Spleen (tissue), 11 donors: ENCODE measurements at regions not wholly inside any gene's neighbourhood (a gene's known extent, or its start where the extent isn't known, plus 50 kb on each side); places are given as distances from the start of the nearest gene placed in this dataset.

Experiments used
- DNase-seq: peaks from one replicate; pipeline ENCODE4 v3.0.0-alpha.2; 2020
- H3K27ac ChIP-seq, 8 donors: fragments of 200-600 bp; sonication (generic) in 7 of 8; 1 replicate in 4 of 8; 2 replicates in 4 of 8; pipeline versions ENCODE4 v1.5.0 to v1.8.0; 2016 to 2021; ENCODE audit warnings: inconsistent platforms in 4 of 8, mild to moderate bottlenecking in 4 of 8, moderate library complexity in 1 of 8
- H3K27me3 ChIP-seq, 7 donors: fragments of 200-600 bp; sonication (generic) in 6 of 7; replicated peaks in 1 of 7; 1 replicate in 4 of 7; 2 replicates in 3 of 7; pipeline versions ENCODE4 v1.5.0 to v1.8.0; 2016 to 2021; ENCODE audit warnings: inconsistent platforms in 3 of 7, mild to moderate bottlenecking in 1 of 7
- H3K36me3 ChIP-seq, 6 donors: fragments of 200-600 bp; sonication (generic) in 5 of 6; 1 replicate in 4 of 6; 2 replicates in 2 of 6; pipeline versions ENCODE4 v1.5.0 to v1.8.0; 2016 to 2021; ENCODE audit warnings: inconsistent platforms in 2 of 6
- H3K4me1 ChIP-seq, 6 donors: fragments of 200-600 bp; sonication (generic) in 5 of 6; 1 replicate in 3 of 6; 2 replicates in 3 of 6; pipeline versions ENCODE4 v1.5.0 to v1.8.0; 2016 to 2021; ENCODE audit warnings: inconsistent platforms in 3 of 6
- H3K4me3 ChIP-seq, 8 donors: fragments of 200-600 bp; sonication (generic) in 7 of 8; 1 replicate in 4 of 8; 2 replicates in 4 of 8; pipeline versions ENCODE4 v1.5.0 to v1.8.0; 2016 to 2021; ENCODE audit warnings: inconsistent platforms in 4 of 8, mild to moderate bottlenecking in 4 of 8, moderate library complexity in 2 of 8
- H3K9me3 ChIP-seq, 8 donors: fragments of 200-600 bp; sonication (generic) in 7 of 8; 1 replicate in 4 of 8; 2 replicates in 4 of 8; pipeline versions ENCODE4 v1.5.0 to v1.8.0; 2016 to 2021; ENCODE audit warnings: inconsistent platforms in 4 of 8
- POLR2A ChIP-seq, 3 donors: fragments of 450-650 bp; IDR thresholded peaks; one replicate each; pipeline ENCODE4 v1.5.1; 2017; ENCODE audit warnings: antibody characterized with exemption in 3 of 3, mild to moderate bottlenecking in 1 of 3
- POLR2AphosphoS5 ChIP-seq, 3 donors: sonication (generic); formaldehyde crosslinking; IDR thresholded peaks; one replicate each; pipeline ENCODE4 v1.5.1; 2017; ENCODE audit warnings: antibody characterized with exemption in 3 of 3
- WGBS, 5 donors: extraction: QIAGEN DNeasy Blood & Tissue Kit in 3 of 5; methylation state at CpG; one replicate each; pipeline versions ENCODE4 v1.1.5 to v1.1.7; 2013 to 2018; 5-methylcytosine and 5-hydroxymethylcytosine counted together
- intact Hi-C: fragments of 100-400 bp; cut with DNase I; formaldehyde crosslinking; loops from one replicate; pipeline ENCODE4 v1.15.0; 2023; ENCODE audit warnings: low total_unique reads
- TF ChIP-seq, protein P1 (sequence below), 11 experiments: fragments of 200-600 bp in 7 of 11; fragments of 450-650 bp in 4 of 11; sonication (generic) in 4 of 11; IDR thresholded peaks in 8 of 11; conservative IDR thresholded peaks in 3 of 11; 1 replicate in 7 of 11; 2 replicates in 4 of 11; pipeline versions ENCODE4 v1.4.0 to v1.8.0; 2016 to 2021; ENCODE audit warnings: antibody characterized with exemption in 11 of 11, inconsistent platforms in 4 of 11, mild to moderate bottlenecking in 1 of 11
- donor health status: healthy with polysubstance abuse.
- donor health status: DM: no; HTN: no; CAD: no; lungs with moderate emphysema.
- donor health status: DM: no; HTN: no; CAD: no.
- donor health status: Bipolar disorder and iron deficiency.
- donor health status: healthy.
- donor health status: DM: no; HTN: no; CAD: no.
- donor health status: DM: yes; HTN: yes; CAD: no.

DNA sequence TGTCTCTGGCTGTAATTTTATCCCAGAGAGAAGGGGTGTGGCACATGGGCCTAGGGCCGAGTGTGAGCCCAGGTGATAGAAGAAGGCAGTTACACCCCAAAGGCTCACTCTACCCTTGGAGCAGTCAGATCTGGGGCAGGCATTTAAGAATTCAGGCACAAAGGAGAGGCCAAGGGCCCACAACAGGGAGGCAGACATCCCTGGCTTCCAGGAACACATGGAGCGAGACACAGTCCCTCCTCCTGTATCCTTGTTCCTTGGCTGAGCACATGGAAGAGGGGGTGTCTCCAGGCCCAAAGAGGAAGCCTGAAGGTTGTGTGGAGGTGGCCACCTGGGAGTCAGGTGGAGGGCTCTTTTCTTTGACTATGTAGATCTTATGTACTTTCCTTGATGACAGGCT lies 286.2 kb downstream of the RPS24 start:
- Histone ChIP-seq H3K27me3 (no peaks in the 10 kb centered on the region), H3K4me3 (no peak overlapping the region), H3K36me3 (no peaks in the 10 kb centered on the region), H3K4me1 (no peaks in the 10 kb centered on the region), H3K27ac (no peak overlapping the region), H3K9me3 (peaks cover 0 to 1% (median 0%) of the 10 kb centered on the region in 8 donors)
- intact Hi-C loops, result no loop called here
- 83 to 100% (median 92%) methylated on average over 2 of the region's 2 CpGs for WGBS, 5 donors
- TF ChIP-seq POLR2AphosphoS5 (IDR thresholded peaks at IDR 0.05) (no peak), POLR2A (IDR thresholded peaks at IDR 0.05) (no peak)
- TF ChIP-seq, protein P1, sequence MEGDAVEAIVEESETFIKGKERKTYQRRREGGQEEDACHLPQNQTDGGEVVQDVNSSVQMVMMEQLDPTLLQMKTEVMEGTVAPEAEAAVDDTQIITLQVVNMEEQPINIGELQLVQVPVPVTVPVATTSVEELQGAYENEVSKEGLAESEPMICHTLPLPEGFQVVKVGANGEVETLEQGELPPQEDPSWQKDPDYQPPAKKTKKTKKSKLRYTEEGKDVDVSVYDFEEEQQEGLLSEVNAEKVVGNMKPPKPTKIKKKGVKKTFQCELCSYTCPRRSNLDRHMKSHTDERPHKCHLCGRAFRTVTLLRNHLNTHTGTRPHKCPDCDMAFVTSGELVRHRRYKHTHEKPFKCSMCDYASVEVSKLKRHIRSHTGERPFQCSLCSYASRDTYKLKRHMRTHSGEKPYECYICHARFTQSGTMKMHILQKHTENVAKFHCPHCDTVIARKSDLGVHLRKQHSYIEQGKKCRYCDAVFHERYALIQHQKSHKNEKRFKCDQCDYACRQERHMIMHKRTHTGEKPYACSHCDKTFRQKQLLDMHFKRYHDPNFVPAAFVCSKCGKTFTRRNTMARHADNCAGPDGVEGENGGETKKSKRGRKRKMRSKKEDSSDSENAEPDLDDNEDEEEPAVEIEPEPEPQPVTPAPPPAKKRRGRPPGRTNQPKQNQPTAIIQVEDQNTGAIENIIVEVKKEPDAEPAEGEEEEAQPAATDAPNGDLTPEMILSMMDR (IDR thresholded peaks at IDR 0.05 in 8 of 11, conservative IDR thresholded peaks at IDR 0.05 in 3 of 11), result no peak
- DNase-seq, result no peak

GRCh38 chr10:78320506-78320905 lies 286.8 kb downstream of the RPS24 start:
- DNase-seq, result no peak
- Histone ChIP-seq H3K36me3 (no peaks in the 10 kb centered on the region), H3K4me3 (no peak overlapping the region), H3K4me1 (no peaks in the 10 kb centered on the region), H3K27ac (no peak overlapping the region), H3K27me3 (no peaks in the 10 kb centered on the region), H3K9me3 (peaks cover 0 to 8% (median 4%) of the 10 kb centered on the region in 8 donors)
- intact Hi-C loops, result no loop called here
- WGBS, 5 donors, result 56 to 66% (median 62%) methylated on average over 5 of the region's 5 CpGs
- TF ChIP-seq, protein P1 (IDR thresholded peaks at IDR 0.05 in 8 of 11, conservative IDR thresholded peaks at IDR 0.05 in 3 of 11), result no peak
- TF ChIP-seq POLR2AphosphoS5 (IDR thresholded peaks at IDR 0.05) (no peak), POLR2A (IDR thresholded peaks at IDR 0.05) (no peak)

DNA sequence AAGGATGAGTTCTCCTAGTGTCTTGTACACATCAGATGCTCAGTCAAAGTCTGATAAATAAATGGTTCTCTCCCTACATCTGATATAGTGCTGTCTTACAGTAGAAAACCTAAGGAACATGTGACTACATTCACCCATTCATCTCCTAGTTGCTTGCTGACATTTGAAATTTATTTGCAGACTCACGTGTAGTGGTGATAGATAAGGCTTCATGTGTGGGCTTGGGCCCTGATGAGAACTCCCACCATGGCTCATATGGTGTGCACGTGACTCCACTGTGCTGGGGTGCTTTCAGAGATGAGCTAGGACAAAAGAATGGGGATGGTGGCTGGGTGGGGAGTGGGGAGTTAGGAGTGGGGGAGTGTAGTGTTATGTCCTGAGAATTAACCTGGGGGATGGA lies 287.3 kb downstream of the RPS24 start:
- no peak overlapping the region for H3K4me3 ChIP-seq
- peaks cover 0 to 13% (median 9%) of the 10 kb centered on the region in 8 donors for H3K9me3 ChIP-seq
- TF ChIP-seq POLR2AphosphoS5 (IDR thresholded peaks at IDR 0.05) (no peak), POLR2A (IDR thresholded peaks at IDR 0.05) (no peak)
- intact Hi-C loops, result no loop called here
- H3K27me3 ChIP-seq, result no peaks in the 10 kb centered on the region
- no peak for DNase-seq
- no peaks in the 10 kb centered on the region for H3K4me1 ChIP-seq
- H3K27ac ChIP-seq, result no peak overlapping the region
- no peaks in the 10 kb centered on the region for H3K36me3 ChIP-seq
- whole genome bisulfite sequencing, 5 donors, result 77 to 88% (median 84%) methylated on average over 2 of the region's 2 CpGs

GRCh38 chr10:78321500-78321899 lies 287.8 kb downstream of the RPS24 start:
- intact Hi-C loops, result no loop called here
- H3K4me1 ChIP-seq, result no peaks in the 10 kb centered on the region
- DNase-seq, result no peak
- H3K27me3 ChIP-seq, result no peaks in the 10 kb centered on the region
- 58 to 96% (median 91%) methylated on average over 3 to 4 of the region's 4 CpGs for WGBS, 5 donors
- no peak overlapping the region for H3K4me3 ChIP-seq
- no peak for TF ChIP-seq POLR2A (IDR thresholded peaks at IDR 0.05)
- TF ChIP-seq POLR2AphosphoS5 (IDR thresholded peaks at IDR 0.05), result no peak
- TF ChIP-seq, protein P1 (IDR thresholded peaks at IDR 0.05 in 8 of 11, conservative IDR thresholded peaks at IDR 0.05 in 3 of 11), result no peak
- H3K27ac ChIP-seq, result no peak overlapping the region
- H3K9me3 ChIP-seq, result peaks cover 0 to 18% (median 14%) of the 10 kb centered on the region in 8 donors
- H3K36me3 ChIP-seq, result no peaks in the 10 kb centered on the region

DNA sequence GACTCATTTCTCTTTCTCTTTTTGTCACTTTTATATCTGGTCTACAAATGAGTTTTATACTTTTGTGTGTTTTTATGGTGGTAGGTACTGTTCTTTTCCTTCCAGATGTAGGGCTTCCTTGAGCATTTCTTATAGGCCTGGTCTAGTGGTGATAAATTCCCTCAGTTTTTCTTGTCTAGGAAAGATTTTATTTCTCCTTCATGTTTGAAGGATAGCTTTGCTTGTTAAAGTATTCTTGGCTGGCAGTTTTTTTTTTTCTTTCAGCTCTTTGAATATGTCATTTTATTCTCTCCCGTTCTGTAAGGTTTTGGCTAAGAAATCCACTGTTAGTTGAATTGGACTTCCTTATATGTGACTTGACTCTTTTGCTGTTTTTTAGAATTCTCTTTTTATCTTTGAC lies 292.7 kb downstream of the RPS24 start:
- TF ChIP-seq, protein P1 (IDR thresholded peaks at IDR 0.05 in 8 of 11, conservative IDR thresholded peaks at IDR 0.05 in 3 of 11), result no peak
- TF ChIP-seq POLR2A (IDR thresholded peaks at IDR 0.05), result no peak
- TF ChIP-seq POLR2AphosphoS5 (IDR thresholded peaks at IDR 0.05), result no peak
- intact Hi-C loops, result no loop called here
- H3K9me3 ChIP-seq, result peaks cover 0 to 32% (median 27%) of the 10 kb centered on the region in 8 donors
- no peaks in the 10 kb centered on the region for H3K27me3 ChIP-seq
- no peaks in the 10 kb centered on the region for H3K4me1 ChIP-seq
- H3K27ac ChIP-seq, result no peak overlapping the region
- no peak overlapping the region for H3K4me3 ChIP-seq
- no peaks in the 10 kb centered on the region for H3K36me3 ChIP-seq
- WGBS, 5 donors, result 84 to 100% (median 86%) methylated on average over 1 of the region's 1 CpG
- no peak for DNase-seq
